SKM-1 treated with dmso at 0.1 percent for 144 hours (cell line): ENCODE measurements at regions not wholly inside any gene's neighbourhood (a gene's known extent, or its start where the extent isn't known, plus 50 kb on each side); places are given as distances from the start of the nearest gene placed in this dataset.

Experiments used
- DNase-seq: peaks from one replicate; lab custom pipeline; 2025; ENCODE audit not compliant: unreplicated experiment; lab: John Stamatoyannopoulos, UW

GRCh38 chr11:45362636-45363035, 76.5 kb upstream of the SYT13 start:
- DNase-seq, result no peak

- DNase-seq, result no peak
Measured at GRCh38 chr11:45361551-45361950, 75.4 kb upstream of the SYT13 start.

GRCh38 chr11:45355706-45356041, 69.5 kb upstream of the SYT13 start:
- no peak for DNase-seq

- DNase-seq, result no peak
Measured at GRCh38 chr11:45354976-45355705, 69.0 kb upstream of the SYT13 start.

GRCh38 chr11:45348729-45349128, 62.6 kb upstream of the SYT13 start:
- DNase-seq, result no peak

GRCh38 chr11:45347348-45348082, 61.4 kb upstream of the SYT13 start:
- DNase-seq, result no peak

GRCh38 chr11:45345491-45345890, 59.4 kb upstream of the SYT13 start:
- DNase-seq, result no peak

GRCh38 chr11:45344028-45344427, 57.9 kb upstream of the SYT13 start:
- DNase-seq, result no peak

- DNase-seq, result no peak
Measured at GRCh38 chr11:45343444-45343843, 57.3 kb upstream of the SYT13 start.

- no peak for DNase-seq
Measured at GRCh38 chr11:45341372-45341771, 55.2 kb upstream of the SYT13 start.

GRCh38 chr11:45339729-45340519, 53.8 kb upstream of the SYT13 start:
- peak; percentile 87 for DNase-seq

- DNase-seq, result no peak
Measured at GRCh38 chr11:45337583-45338360, 51.6 kb upstream of the SYT13 start.

GRCh38 chr11:45336136-45336535, 50.0 kb upstream of the SYT13 start:
- no peak for DNase-seq
